Neural cell (in vitro differentiated cells): ENCODE measurements at regions not wholly inside any gene's neighbourhood (a gene's known extent, or its start where the extent isn't known, plus 50 kb on each side); places are given as distances from the start of the nearest gene placed in this dataset.

Experiments
- H2AFZ ChIP-seq: fragments of 200-600, 300-800 bp; sonication (generic), shearing (Covaris generic); 2 replicates; pipeline ENCODE4 v1.6.0; 2014; ENCODE audit warnings: low read depth, mild to moderate bottlenecking, antibody characterized with exemption, low read length, moderate library complexity
- H3F3A ChIP-seq: fragments of 200-600 bp; shearing (Covaris generic); 2 replicates; pipeline ENCODE4 v1.6.1; 2016; ENCODE audit warnings: mild to moderate bottlenecking, moderate library complexity, mixed read lengths, antibody characterized with exemption, low read length; ENCODE audit not compliant: insufficient read depth, poor library complexity, severe bottlenecking
- H3K27ac ChIP-seq: fragments of 200-600, 300-800 bp; sonication (generic), shearing (Covaris generic); 2 replicates; pipeline ENCODE4 v1.5.1; 2014; ENCODE audit warnings: mild to moderate bottlenecking, low read length, moderate library complexity
- H3K27me3 ChIP-seq: fragments of 300-800, 200-600 bp; sonication (generic), shearing (Covaris generic); 2 replicates; pipeline ENCODE4 v1.6.0; 2014; ENCODE audit warnings: mild to moderate bottlenecking, low read depth, low read length, moderate library complexity; ENCODE audit not compliant: insufficient read depth
- H3K36me3 ChIP-seq: fragments of 300-800, 200-600 bp; sonication (generic), shearing (Covaris generic); 2 replicates; pipeline ENCODE4 v1.5.1; 2014; ENCODE audit warnings: mild to moderate bottlenecking, antibody characterized with exemption, low read length, moderate library complexity; ENCODE audit not compliant: insufficient read depth
- H3K4me2 ChIP-seq: fragments of 300-800, 200-600 bp; sonication (generic), shearing (Covaris generic); 2 replicates; pipeline ENCODE4 v1.6.0; 2014; ENCODE audit warnings: mild to moderate bottlenecking, low read length
- H3K4me3 ChIP-seq: fragments of 300-800, 200-600 bp; sonication (generic), shearing (Covaris generic); 2 replicates; pipeline ENCODE4 v1.5.1; 2014; ENCODE audit warnings: mild to moderate bottlenecking, low read length, moderate library complexity
- H3K79me2 ChIP-seq: fragments of 200-600 bp; shearing (Covaris generic); replicated peaks from 2 replicates; pipeline ENCODE4 v1.6.0; 2014; ENCODE audit warnings: mild to moderate bottlenecking, low read length, moderate library complexity; ENCODE audit not compliant: insufficient read depth
- H3K9ac ChIP-seq: fragments of 300-800, 200-600 bp; sonication (generic), shearing (Covaris generic); 2 replicates; pipeline ENCODE4 v1.6.1; 2016; ENCODE audit warnings: mild to moderate bottlenecking, low read length, mixed read lengths
- H3K9me2 ChIP-seq: fragments of 200-600 bp; shearing (Covaris generic); 2 replicates; pipeline ENCODE4 v1.6.1; 2016; ENCODE audit warnings: mild to moderate bottlenecking, low read length, mixed read lengths; ENCODE audit not compliant: insufficient read depth
- H3K9me3 ChIP-seq: fragments of 200-600, 300-800 bp; sonication (generic), shearing (Covaris generic); 2 replicates; pipeline ENCODE4 v1.6.1; 2016; ENCODE audit warnings: mild to moderate bottlenecking, mixed run types, low read length, moderate library complexity, mixed read lengths
- H4K20me1 ChIP-seq: fragments of 200-600 bp; shearing (Covaris generic); 2 replicates; pipeline ENCODE4 v1.6.1; 2016; ENCODE audit warnings: mild to moderate bottlenecking, mixed run types; ENCODE audit not compliant: insufficient read depth
- EP300 ChIP-seq: fragments of 450-650 bp; conservative IDR thresholded peaks from 2 replicates; pipeline ENCODE4 v1.6.1; 2014; ENCODE audit warnings: antibody characterized with exemption, mild to moderate bottlenecking, moderate library complexity; ENCODE audit not compliant: poor library complexity, severe bottlenecking
- EZH2 ChIP-seq: fragments of 200-600, 300-800 bp; shearing (Covaris generic), sonication (generic); IDR thresholded peaks from 2 replicates; pipeline ENCODE4 v1.6.1; 2014; ENCODE audit warnings: antibody characterized with exemption, low read length, borderline replicate concordance, mild to moderate bottlenecking; ENCODE audit not compliant: insufficient read depth, poor library complexity, severe bottlenecking
- MXI1 ChIP-seq: fragments of 450-650 bp; conservative IDR thresholded peaks from 2 replicates; pipeline ENCODE4 v1.6.1; 2014; ENCODE audit warnings: antibody characterized with exemption, mild to moderate bottlenecking; ENCODE audit not compliant: poor library complexity, severe bottlenecking
- POLR2AphosphoS5 ChIP-seq: IDR thresholded peaks from 2 replicates; pipeline ENCODE4 v1.6.1; 2012
- RAD21 ChIP-seq: fragments of 450-650 bp; conservative IDR thresholded peaks from 2 replicates; pipeline ENCODE4 v1.6.1; 2014; ENCODE audit warnings: antibody characterized with exemption, mild to moderate bottlenecking, moderate library complexity
- REST ChIP-seq: IDR thresholded peaks from 2 replicates; pipeline ENCODE4 v1.6.1; 2012; ENCODE audit warnings: borderline replicate concordance
- SMC3 ChIP-seq: fragments of 450-650 bp; conservative IDR thresholded peaks from 2 replicates; pipeline ENCODE4 v1.6.1; 2014; ENCODE audit warnings: antibody characterized with exemption, mild to moderate bottlenecking, moderate library complexity; ENCODE audit not compliant: poor library complexity
- TAF1 ChIP-seq: IDR thresholded peaks from 2 replicates; pipeline ENCODE4 v1.6.1; 2012; ENCODE audit warnings: low read depth
- TF ChIP-seq, protein P1 (sequence below): fragments of 450-650 bp; IDR thresholded peaks from 2 replicates; pipeline ENCODE4 v1.5.1; 2014; ENCODE audit warnings: antibody characterized with exemption, mild to moderate bottlenecking, moderate library complexity; ENCODE audit not compliant: poor library complexity, severe bottlenecking

- Histone ChIP-seq H3K9me3 (no peaks in the 10 kb centered on the region), H3K36me3 (no peaks in the 10 kb centered on the region), H3K27ac (no peak overlapping the region), H3K4me2 (no peak overlapping the region), H2AFZ (no peak overlapping the region), H4K20me1 (no peaks in the 10 kb centered on the region), H3K9ac (no peak overlapping the region), H3F3A (no peaks in the 10 kb centered on the region), H3K79me2 (no peaks in the 10 kb centered on the region), H3K9me2 (no peaks in the 10 kb centered on the region), H3K27me3 (no peaks in the 10 kb centered on the region), H3K4me3 (no peak overlapping the region)
- no peak for TF ChIP-seq TAF1
- TF ChIP-seq REST, result no peak
- TF ChIP-seq EP300, result no peak
- no peak for TF ChIP-seq RAD21
- TF ChIP-seq POLR2AphosphoS5, result no peak
- no peak for TF ChIP-seq SMC3
- no peak for TF ChIP-seq EZH2
- TF ChIP-seq MXI1, result no peak
- TF ChIP-seq, protein P1, sequence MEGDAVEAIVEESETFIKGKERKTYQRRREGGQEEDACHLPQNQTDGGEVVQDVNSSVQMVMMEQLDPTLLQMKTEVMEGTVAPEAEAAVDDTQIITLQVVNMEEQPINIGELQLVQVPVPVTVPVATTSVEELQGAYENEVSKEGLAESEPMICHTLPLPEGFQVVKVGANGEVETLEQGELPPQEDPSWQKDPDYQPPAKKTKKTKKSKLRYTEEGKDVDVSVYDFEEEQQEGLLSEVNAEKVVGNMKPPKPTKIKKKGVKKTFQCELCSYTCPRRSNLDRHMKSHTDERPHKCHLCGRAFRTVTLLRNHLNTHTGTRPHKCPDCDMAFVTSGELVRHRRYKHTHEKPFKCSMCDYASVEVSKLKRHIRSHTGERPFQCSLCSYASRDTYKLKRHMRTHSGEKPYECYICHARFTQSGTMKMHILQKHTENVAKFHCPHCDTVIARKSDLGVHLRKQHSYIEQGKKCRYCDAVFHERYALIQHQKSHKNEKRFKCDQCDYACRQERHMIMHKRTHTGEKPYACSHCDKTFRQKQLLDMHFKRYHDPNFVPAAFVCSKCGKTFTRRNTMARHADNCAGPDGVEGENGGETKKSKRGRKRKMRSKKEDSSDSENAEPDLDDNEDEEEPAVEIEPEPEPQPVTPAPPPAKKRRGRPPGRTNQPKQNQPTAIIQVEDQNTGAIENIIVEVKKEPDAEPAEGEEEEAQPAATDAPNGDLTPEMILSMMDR, result no peak
These were observed 714.2 kb upstream of the NR2F2 start for GRCh38 chr15:95616306-95616705.

DNA sequence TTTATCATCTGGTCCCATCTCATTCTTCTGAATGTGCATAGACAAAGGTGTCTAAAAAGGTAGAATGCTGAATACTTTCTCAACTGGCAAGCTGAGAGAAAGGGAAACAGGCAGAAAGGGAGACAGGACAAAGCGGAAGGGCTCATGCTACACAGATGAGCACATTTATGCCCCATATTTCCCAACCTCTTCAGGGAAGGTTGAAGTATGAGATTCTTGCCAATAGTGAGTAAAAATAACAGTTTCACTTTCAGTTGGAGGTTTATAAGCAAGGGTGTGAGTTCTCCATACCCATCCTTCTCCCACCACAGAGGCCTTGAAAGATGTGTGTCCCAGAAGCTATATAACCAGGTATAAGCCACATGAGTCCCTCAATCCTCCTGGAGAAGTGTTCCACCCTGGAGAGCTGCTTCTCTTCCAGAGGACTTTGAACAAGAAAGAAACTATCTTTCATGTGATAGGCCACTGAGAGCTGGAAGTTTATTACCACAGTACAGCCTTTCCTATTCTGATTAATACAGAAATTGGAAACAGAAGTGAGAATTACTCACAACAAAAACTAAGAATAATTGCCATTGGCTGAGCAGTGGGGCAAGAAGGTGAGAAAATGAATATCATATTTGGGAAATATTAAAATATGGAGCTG lies 709.4 kb upstream of the NR2F2 start:
- Histone ChIP-seq H3F3A (peaks cover 6% of the 10 kb centered on the region), H3K27me3 (no peaks in the 10 kb centered on the region), H2AFZ (no peak overlapping the region), H3K9me2 (no peaks in the 10 kb centered on the region), H4K20me1 (no peaks in the 10 kb centered on the region), H3K4me3 (no peak overlapping the region), H3K27ac (no peak overlapping the region), H3K9me3 (no peaks in the 10 kb centered on the region), H3K36me3 (no peaks in the 10 kb centered on the region), H3K4me2 (no peak overlapping the region), H3K9ac (no peak overlapping the region), H3K79me2 (no peaks in the 10 kb centered on the region)
- TF ChIP-seq SMC3, result no peak
- TF ChIP-seq MXI1, result no peak
- TF ChIP-seq RAD21, result no peak
- TF ChIP-seq REST, result no peak
- TF ChIP-seq, protein P1, result no peak
- no peak for TF ChIP-seq EP300
- TF ChIP-seq POLR2AphosphoS5, result no peak
- TF ChIP-seq EZH2, result no peak
- no peak for TF ChIP-seq TAF1
